Mammary epithelial cell (primary cell): ENCODE measurements at regions not wholly inside any gene's neighbourhood (a gene's known extent, or its start where the extent isn't known, plus 50 kb on each side); places are given as distances from the start of the nearest gene placed in this dataset.

Source experiments
- EZH2 ChIP-seq: IDR thresholded peaks from 2 replicates; pipeline ENCODE4 v1.6.1; 2012; ENCODE audit warnings: low read length, inconsistent platforms, borderline replicate concordance
- TF ChIP-seq, protein P1 (sequence below), 2 donors: IDR thresholded peaks in 1 of 2; conservative IDR thresholded peaks in 1 of 2; 2 replicates each; pipeline ENCODE4 v1.5.1; 2011 to 2012; ENCODE audit warnings: inconsistent platforms in 2 of 2, low read length in 2 of 2, mild to moderate bottlenecking in 2 of 2, control low read depth in 1 of 2, low read depth in 1 of 2; ENCODE audit not compliant: insufficient read depth in 1 of 2; ENCODE audit errors: extremely low read depth in 1 of 2

DNA sequence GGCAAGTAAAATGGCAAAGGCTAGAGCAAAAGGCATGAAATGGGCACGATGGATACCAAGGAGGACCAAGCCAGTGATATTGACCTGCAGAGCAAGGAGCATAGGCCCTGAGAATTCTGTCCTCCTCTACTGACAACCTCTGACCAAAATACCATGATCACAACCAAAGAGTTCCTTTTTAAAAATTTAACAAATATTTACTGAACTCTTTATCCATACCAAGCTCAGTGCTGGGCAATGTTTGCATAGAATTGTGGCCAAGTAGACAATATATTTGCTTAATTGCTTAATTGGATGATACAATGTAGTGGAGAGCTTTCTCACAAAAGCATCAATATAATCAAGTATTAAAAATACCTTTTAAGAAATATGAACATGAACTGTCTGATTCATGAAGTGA, 265.7 kb downstream of the ICOS start:
- TF ChIP-seq, protein P1, sequence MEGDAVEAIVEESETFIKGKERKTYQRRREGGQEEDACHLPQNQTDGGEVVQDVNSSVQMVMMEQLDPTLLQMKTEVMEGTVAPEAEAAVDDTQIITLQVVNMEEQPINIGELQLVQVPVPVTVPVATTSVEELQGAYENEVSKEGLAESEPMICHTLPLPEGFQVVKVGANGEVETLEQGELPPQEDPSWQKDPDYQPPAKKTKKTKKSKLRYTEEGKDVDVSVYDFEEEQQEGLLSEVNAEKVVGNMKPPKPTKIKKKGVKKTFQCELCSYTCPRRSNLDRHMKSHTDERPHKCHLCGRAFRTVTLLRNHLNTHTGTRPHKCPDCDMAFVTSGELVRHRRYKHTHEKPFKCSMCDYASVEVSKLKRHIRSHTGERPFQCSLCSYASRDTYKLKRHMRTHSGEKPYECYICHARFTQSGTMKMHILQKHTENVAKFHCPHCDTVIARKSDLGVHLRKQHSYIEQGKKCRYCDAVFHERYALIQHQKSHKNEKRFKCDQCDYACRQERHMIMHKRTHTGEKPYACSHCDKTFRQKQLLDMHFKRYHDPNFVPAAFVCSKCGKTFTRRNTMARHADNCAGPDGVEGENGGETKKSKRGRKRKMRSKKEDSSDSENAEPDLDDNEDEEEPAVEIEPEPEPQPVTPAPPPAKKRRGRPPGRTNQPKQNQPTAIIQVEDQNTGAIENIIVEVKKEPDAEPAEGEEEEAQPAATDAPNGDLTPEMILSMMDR (conservative IDR thresholded peaks at IDR 0.05 in 1 of 2, IDR thresholded peaks at IDR 0.05 in 1 of 2; ENCODE audit: extremely low read depth in 1 of 2, insufficient read depth in 1 of 2, low read depth in 1 of 2, low read length in 2 of 2): no peak
- TF ChIP-seq EZH2: no peak
